Stimulated activated CD4-positive, alpha-beta T cell treated with anti-CD3 and anti-CD28 coated beads, Interleukin-2, amount 100 ng/mL, for 24 hours (primary cell): ENCODE measurements at regions not wholly inside any gene's neighbourhood (a gene's known extent, or its start where the extent isn't known, plus 50 kb on each side); places are given as distances from the start of the nearest gene placed in this dataset.

Experiments used
- DNase-seq, 2 donors: peaks; one replicate each; pipeline ENCODE4 v3.0.0-alpha.2; 2020

DNA sequence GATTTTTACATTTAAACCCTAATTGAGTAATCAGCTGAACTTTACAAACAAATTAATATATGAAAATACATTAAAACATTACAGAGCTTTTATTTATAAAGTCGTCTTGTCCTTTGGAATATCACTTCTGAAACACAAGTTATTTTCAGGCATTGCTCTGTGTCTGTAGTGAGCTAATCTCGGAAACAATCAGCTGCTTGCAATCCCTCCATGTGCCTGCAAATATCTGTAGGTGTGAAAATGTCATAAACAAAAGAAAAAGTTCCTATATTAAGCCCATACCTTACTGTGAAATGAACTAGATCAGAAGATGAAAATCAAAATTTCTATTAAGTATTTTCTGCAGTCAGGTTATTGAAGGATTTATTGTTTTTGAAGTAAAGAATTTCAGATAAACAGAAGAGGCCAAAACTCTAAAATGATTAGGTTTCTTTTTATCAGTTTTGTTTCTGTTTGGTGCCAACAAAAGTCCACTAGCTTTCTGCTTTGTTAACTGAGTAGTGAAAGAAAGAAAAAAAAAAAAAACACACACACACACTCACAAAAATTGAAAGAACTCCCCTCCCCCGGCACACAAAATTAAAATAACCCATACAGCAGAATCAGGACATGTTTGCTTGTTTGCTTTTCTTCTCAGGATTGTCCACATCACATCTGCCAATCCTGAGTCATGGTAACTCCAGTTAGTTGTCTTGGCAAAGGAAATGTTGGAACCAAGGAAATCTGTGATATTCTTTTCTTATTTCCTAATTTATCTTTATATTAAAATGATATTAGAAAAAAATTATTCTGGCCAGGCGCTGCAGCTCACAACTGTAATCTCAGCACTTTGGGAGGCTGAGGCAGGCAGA, 627.0 kb upstream of the SLC39A10 start:
- DNase-seq, result no peak

DNA sequence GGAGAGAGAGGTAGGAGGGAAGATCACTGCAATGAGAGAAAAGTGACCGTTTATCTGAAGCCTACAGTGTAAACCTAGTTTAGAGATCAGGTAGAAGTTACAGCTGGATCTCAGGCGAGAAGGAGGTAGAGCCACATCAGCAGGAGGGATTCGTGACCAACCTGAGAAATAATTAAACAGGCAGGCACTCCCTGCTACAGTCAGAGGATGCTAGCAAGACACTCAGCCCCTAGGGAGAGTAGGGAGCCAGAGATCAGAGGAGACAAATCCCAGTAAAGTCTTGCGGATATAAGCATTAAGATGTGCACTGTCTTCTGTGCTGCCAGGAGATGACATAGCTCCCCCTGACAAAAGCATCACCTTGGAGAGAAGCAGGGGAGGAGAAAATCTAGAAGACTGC, 629.1 kb upstream of the SLC39A10 start:
- DNase-seq, result no peak

DNA sequence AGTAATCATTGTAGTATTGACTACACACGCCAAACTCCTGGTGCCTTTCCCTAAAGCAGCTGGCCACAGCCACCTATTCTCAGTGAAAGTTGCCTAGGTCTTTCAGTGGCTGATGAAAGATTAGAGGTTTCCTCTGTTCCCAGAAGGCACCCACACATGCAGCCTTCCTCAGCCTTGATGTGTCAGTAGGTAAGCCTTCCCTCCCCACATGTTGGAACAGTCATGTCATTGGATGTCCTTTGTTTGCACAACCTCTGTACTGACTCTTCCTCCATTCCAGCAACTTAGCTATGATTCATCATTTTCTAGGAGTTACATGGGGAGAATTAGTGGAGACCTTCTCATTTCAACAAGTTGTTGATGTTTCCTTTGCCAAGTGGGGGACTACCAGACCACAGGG, 630.8 kb upstream of the SLC39A10 start:
- no peak for DNase-seq

DNA sequence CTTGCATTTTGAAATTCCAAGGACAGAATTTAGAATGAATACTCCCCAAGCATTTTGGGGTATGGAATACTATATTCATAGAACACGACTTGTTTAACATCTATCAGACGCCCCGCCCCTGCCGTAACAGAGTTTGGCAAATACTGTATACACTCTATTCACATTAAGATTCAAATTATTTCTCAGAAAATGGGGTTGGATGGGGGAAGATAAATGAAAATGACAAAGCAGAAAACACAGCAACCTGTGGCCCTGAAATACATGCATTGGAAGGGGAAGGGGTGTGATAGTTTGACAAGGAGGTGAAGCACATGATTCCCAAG, 634.6 kb upstream of the SLC39A10 start:
- no peak for DNase-seq

DNA sequence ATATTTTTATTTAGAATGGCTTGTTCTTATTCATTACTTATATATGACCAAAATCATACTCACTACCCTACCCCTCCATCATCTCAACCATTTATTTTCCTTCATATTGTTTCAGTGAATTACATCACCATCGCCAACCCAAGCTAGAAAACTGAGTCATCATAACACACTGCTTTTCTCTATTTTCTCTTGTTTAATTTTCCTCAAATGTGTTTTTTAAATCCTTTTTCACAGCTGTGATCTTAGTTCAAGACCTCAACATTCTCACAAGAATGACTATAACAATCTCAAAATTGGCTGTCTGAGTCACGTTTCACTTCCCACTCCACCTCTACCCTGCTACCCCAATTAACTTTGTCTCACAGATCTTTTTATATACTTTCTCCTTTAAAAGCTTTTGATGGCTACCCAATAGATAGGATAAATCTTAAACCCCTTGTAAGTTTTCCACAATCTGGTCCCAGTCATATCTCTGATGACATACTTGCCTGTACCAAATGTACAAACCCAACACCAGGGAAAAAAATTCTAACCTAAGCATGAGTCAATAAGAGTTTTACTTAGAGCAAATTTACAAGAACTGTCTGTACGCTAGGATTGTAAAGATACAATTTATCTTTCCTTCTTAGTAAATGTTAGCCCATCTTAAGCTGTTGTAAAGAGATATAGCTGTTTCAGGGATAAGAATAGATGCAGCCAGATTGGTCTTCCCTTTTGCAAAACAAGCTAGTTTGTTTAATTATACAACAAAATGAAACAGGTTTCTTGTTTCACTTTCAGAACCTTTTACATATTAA, 635.1 kb upstream of the SLC39A10 start:
- no peak for DNase-seq

DNA sequence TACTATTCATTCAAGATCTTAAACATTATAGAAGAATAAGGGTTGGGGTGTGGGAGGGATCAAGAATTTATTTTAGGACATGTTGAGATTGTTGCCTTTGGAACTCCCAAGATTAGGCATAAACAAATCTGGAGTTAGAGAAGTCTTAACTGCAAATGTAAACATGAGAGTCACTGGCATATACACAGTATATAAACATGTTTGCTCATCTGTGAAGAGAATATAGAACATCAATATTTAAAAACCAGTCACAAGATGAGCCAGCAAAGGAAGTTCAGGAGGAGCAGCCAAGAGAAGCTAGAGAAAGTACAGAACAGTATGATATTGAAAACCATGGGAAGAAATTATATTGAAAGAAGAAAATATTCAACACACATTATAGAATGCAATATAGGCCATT, 638.6 kb upstream of the SLC39A10 start:
- DNase-seq, result no peak

DNA sequence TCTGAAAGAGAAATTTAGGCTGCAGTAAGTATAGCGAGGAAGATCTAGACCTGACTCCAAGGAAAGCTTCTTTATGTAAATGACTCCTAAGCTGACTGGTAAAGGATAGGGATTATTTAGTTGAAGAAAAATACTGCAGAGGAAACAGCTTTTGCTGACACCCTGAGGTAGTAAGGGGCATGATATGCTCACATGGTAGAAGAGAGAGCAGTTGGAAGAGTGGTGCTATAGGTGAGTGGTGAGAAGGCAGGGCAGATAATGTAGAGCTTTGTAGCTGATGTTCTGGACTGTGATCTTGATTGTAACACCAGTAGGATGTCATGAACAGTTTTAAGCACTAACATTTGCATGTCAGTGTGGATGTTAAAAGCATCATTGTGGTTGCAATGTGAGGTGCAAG, 639.1 kb upstream of the SLC39A10 start:
- DNase-seq, result no peak

DNA sequence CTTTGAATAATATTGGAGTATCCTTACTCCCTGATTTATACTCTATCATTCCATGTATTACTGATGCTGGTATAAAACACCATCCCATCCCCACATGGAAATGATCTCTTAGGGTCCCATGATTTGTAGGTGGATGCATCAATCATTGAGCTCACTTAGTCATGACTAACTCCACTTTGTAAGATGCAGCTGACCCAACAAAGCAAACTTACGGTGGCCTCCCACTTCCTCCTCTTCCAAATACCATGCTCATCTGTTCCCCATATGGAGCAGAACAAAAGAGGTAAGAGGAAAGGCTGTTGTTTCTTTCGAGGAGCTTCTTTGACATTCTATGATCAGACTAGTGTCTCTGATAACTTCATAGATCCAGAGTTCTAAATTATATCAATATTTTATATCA, 640.2 kb upstream of the SLC39A10 start:
- DNase-seq, result no peak

DNA sequence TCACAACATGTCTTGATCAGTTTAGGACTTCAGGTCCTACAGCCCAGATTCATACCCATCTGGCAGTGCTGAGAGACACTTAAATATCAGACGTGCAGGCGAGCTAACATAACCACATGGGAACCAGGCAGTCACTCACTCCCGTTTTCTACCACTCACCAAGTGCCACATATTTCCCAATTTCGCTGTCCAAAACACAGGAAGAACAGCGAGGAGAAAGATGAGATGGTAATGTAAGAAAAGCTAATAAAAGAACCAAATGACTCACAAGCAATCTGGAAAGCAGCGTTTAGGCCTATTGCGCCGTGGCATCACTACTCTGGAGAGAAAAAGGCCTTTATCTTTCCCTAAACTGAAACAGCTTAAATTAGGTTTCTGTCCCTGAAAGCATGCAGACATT, 647.8 kb upstream of the SLC39A10 start:
- no peak for DNase-seq

DNA sequence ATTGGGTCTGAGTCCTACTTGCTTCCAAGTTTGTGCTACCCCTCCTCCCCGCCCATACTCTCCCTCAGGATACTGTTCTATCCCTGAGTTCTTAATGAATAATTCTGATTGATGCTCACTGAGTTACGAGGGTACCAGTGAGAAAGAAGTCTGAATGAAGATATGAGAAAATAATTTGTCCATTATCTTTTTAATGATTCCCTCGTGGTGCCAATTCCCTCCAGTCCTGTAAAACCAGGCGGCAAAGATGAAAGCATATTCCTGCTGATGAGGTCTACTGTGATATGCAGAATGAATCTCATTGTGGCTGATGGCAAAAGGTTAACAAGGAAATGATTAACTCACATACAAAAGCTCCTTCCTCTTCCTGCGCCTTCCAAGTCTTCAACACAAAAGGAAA, 650.2 kb upstream of the SLC39A10 start:
- DNase-seq, result no peak

DNA sequence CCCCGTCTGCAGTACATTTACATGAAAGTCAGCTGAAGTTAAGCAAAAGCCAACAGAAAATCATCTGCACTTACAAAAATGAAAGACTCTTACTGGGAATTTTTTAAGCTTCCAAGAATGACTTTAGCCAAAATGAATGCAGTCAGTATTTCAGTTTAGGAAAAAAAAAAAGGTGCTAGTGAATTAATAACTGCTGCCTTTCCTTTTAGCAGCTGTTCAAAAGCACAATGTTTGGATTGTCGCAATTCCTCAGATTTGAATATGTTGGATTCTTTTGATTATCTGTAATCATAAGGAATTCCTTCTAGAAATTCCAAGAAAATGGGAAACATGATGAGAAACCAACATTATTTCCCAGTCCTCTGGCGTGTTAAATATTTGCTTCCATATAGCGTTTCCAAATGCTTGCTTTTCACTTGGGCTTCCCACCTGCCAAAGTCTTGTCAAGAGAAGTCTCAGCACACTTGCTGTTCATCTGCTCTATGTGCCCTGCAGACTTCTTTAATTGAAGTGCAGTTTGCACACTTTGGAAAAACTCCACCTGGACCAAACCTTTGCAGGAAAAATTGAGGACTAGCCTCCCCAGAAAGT, 653.0 kb upstream of the SLC39A10 start:
- no peak for DNase-seq

DNA sequence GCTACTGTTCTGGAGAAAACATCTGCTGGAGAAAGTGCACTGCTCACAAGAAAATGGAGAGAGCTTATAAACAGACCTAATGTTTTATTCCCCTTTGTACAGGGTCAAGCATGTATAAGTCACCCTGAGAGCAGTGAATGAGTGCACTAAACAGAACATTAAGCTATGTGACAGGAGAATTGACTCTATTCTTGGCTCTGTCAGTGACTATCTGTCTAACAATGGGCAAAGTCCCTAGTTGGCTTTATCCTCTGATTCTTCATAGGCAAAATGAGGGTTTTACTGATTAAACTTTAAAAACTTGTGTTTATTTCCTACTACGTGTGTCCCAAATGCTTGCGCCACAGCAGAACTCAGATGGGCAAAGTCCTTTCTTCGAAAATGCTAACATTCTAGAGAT, 655.1 kb upstream of the SLC39A10 start:
- no peak for DNase-seq

DNA sequence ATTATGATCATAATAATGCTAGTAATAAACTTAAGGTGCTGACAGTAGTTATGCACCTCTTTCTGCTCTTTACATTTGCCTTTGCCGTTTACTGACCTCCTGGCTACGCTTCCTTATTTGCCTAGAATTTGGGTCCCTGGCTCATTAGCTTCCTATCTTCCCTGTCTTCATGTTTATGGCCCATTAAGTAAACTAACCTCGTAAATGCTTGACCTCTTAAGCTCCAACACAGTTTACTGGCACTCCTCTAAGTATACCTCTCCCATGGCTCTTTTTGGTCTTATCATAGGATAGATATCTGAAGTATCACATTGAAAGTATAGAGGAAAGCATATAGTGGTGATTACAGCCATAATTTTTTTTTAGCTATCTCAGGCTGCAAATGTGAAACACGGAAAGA, 657.3 kb upstream of the SLC39A10 start:
- DNase-seq, result no peak

DNA sequence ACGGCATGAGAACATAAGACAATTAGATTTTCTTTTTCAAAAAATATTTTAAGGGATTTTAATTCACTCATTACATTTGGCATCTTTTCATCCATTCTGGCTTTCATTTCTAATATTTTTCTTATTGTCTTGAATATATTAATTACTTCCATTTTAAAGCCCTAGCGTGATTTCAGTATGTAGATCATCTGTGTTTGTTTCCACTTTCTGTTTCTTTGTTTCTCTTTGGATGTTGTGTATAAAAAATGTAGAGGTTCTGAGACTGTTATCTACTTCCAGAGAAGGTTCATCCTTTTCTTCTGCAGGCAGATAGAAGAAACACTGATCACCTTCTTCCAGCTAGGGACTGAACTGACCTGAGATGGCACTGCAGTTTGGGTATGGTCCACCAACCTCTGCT, 664.4 kb upstream of the SLC39A10 start:
- DNase-seq, result no peak

DNA sequence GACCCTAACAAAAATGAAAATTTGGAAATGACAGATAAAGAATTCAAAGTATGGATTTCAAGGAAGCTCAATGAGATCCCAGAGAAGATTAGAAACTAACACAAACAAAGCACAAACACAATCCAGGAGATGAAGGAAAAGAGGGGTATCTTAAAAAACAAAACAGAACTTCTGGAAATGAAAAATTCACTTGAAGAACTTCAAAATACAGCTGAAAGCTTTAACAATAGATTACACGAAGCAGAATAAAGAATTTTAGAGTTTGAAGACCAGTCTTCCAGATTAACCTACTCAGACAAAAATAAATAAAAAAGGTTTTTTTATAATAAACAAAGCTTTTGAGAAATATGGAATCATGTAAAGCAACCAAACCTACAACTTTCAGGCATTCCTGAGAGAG, 671.8 kb upstream of the SLC39A10 start:
- no peak for DNase-seq

DNA sequence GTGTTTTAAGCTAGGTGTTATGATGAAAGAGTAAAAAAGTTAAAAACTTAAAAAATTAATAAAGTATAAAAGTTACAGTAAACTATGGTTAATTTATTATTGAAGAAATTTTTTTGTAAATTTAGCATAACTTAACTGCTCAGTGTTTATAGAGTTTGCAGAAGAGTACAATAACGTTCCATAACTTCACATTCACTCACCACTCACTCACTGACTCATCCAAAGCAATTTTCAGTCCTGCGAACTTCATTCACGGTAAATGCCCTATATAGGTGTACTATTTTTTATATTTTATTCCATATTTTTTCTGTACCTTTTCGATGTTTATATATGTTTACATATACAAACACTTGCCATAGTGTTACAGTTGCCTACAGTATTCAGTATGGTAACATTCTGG, 694.8 kb upstream of the SLC39A10 start:
- no peak for DNase-seq

DNA sequence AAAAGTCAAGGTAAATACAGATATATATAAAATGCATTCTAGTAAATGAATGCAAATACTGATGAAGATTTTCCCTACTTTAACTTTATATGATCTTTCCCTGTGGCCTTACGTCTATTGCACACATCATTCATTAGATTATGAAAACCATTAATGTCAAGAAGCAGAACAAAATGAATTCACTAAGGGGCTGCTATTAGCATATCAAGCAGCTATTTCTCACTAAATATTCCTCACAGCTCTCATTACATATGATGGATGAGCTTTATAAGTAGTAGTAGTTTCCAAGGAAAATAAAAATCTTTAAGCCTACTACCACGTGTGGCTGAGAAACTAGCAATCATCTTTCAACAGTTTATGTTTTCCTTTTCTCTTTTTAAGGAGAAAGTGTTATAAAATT, 702.8 kb upstream of the SLC39A10 start:
- no peak for DNase-seq

DNA sequence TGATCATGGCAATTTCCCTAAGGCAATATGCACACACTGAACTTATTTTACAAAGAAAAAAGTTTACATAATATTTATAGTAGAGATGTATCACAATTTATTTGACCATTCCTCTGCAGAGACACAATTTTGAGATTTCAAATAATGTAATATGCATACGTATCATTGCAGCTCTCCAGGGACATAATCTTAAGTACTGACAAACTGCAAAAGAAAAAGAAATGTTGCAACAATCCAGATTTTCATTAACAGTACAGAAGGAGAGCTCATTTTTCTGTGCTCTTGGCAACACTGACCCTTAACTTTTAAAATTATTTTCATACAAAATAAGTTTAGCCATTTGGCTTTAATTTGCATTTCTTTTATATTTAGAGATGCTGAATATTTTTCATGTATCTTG, 710.2 kb upstream of the SLC39A10 start:
- DNase-seq, result no peak

DNA sequence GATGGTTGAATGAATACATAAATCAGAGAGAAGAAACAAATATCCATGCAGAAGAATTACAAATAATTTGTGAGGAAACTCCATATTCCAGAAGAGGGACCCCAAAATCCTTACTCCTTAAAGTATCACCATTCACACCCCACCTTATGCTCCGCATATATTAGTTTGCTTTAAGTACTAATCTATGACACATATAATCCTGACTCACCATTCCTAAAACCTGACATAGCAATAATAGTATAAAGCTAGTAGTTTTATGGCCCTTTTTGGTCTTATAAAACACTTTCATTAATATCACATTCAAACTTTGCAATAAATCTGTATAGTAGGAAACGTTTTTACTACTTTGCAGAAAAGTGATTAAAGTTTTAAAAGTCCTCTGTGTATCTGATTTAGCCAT, 719.0 kb upstream of the SLC39A10 start:
- no peak for DNase-seq

DNA sequence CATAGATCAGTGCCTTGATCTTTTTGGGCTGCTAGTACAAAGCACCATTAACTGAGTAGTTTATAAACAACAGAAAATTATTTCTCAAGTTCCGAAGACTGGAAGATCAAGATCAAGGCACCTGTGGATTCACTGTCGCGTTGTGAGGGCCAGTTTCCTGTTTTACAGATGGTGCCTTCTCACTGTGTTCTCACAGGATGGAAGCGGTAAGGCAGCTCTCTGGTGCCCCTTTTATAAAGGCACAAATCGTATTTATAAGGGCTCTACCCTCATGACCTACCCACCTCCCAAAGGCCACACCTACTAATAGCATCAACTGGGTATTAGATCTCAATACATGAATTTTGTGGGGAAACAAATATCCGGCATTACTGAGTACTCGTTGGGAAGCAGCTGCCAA, 729.5 kb upstream of the SLC39A10 start:
- no peak for DNase-seq

DNA sequence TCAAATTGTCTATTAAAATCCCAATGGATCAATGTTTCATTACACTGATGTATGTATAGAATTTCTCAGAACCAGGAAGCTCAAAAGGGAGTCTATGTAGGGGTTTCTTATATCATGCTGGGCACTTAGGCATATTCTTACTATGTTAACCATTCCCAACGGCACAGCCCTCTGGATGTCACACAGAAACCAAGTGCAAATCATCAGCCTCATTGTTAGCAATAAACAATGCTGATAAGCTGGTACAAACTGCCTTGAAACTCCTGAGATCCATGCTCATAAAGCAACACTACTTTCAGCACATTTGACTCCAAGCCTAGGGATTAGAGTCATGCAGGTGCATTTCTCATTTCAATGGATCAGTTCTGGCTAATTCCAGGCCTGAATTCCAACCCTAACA, 730.2 kb upstream of the SLC39A10 start:
- DNase-seq, result no peak

DNA sequence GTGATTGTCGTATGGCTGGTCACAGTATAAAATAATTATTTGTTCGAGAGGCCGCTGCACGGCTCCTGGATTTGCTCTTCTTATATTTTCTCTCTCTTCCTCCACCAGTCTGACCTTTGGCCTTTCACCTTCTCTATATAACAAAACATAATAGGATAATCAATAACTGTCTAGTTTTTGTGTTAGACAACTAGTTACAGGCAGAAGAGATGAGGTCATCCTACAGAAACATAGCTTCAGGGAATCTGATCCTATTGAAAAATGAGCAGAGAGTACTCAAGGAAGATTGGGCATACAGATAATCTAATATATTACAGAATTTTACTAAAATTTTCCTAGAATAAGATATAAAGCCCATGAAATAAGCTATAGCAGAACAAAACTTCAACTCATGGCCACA, 731.3 kb upstream of the SLC39A10 start:
- no peak for DNase-seq

DNA sequence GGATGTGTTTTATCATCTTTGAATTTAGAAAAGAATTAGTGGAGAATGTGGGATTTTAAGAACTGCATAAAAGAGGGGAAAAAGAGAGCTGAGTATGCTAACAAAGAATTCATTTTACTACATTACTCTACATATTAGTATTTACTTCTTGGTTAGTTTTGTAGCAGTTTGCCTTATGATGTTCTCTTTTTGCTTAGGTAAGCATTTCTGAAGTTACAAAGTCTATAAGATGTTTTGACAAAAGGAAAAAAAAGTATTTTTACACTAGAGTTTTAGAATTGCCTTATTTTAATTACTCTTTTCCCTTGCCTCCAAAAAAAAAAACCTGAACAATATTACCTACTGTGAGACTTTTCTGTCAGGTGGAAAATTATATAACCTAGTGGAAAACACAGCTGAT, 739.5 kb upstream of the SLC39A10 start:
- DNase-seq, result no peak

DNA sequence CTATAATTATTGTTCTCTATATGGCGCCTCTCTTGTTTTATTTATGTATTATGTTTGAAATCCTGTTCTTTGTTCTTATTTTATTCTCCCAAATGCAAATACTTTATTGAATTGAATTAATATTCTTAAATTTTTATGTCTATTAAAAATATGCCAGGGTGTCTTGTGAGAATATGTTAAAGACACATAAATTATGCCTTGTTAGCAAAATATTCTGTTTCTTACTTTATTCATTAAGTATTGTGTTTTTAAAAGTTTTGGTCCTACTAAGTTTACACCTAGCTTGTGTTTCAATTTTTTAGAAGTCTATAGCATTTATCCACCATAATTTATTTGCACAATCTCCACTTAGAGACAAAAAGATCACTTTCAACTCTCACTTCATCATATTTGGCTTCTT, 741.5 kb upstream of the SLC39A10 start:
- DNase-seq, result no peak
